GM12891 (cell line): ENCODE measurements at regions not wholly inside any gene's neighbourhood (a gene's known extent, or its start where the extent isn't known, plus 50 kb on each side); places are given as distances from the start of the nearest gene placed in this dataset.
"Not testable (repeated sequence)": the region's sequence is repeated elsewhere in the genome, so short reads cannot be mapped to it uniquely, and the experiment has no call there.

Experiments
- DNase-seq: peaks from one replicate; pipeline ENCODE4 v3.0.0; 2011; ENCODE audit warnings: low spot score; ENCODE audit not compliant: insufficient read length
- FAIRE-seq: peaks from 2 replicates; lab custom pipeline; 2011; peaks lifted over from hg19 to GRCh38; lab: Jason Lieb, UNC
- PAX5 ChIP-seq: IDR thresholded peaks from 2 replicates; pipeline ENCODE4 v1.6.1; 2011; ENCODE audit warnings: low read length, moderate library complexity, mild to moderate bottlenecking; ENCODE audit not compliant: insufficient read depth, severe bottlenecking
- POLR2A ChIP-seq: IDR thresholded peaks from 2 replicates; pipeline ENCODE4 v1.6.1; 2011; ENCODE audit warnings: low read depth, low read length, control low read depth
- POLR2AphosphoS5 ChIP-seq: IDR thresholded peaks from 2 replicates; pipeline ENCODE4 v1.6.1; 2011; ENCODE audit warnings: low read depth, low read length, control low read depth
- POU2F2 ChIP-seq: IDR thresholded peaks from 2 replicates; pipeline ENCODE4 v1.6.1; 2011; ENCODE audit warnings: low read depth, mild to moderate bottlenecking, control low read depth, low read length, moderate library complexity
- SPI1 ChIP-seq: IDR thresholded peaks from 2 replicates; pipeline ENCODE4 v1.6.1; 2011; ENCODE audit warnings: low read depth, low read length, control low read depth
- TAF1 ChIP-seq: IDR thresholded peaks from 2 replicates; pipeline ENCODE4 v1.6.1; 2011; ENCODE audit warnings: low read depth, low read length, control low read depth

GRCh38 chr6:8803181-8803760, 367.9 kb upstream of the SLC35B3 start:
- DNase-seq (no peak), FAIRE-seq (no peak)
- TF ChIP-seq POU2F2: no peak
- TF ChIP-seq TAF1: no peak
- no peak for TF ChIP-seq POLR2AphosphoS5
- TF ChIP-seq POLR2A: no peak
- no peak for TF ChIP-seq PAX5
- TF ChIP-seq SPI1: no peak

DNA sequence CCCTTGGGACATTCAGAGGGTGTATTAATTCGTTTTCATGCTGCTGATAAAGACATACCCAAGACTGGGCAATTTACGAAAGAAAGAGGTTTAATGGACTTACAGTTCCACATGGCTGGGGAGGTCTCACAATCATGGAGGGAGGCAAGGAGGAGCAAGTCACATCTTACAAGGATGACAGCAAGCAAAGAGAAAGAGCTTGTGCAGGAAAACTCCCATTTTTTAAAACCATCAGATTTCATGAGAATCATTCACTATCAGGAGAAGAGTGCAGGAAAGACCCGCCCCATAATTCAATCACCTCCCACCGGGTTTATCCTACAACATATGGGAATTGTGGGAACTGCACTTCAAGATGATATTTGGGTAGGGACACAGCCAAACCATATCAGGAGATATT, 367.1 kb upstream of the SLC35B3 start:
- DNase-seq, FAIRE-seq: not testable (repeated sequence)

DNA sequence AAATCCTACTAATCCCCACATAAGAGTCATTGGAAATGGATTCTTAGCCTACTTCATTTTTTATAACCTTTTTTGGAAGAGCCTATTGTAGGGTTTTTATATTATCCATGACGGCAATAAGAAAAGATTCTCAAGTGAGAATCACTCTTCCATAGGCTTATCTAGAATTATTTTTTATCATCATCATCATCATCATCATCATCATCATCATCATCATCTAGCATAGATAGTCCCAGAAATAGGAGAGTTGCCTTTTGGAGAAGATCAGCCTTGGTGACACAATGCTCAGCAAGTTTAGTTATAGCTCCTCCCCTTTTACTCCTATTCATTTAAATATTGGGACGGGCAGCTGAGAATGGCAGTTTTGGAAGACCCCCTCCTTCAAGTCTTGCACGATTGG, 359.1 kb upstream of the SLC35B3 start:
- TF ChIP-seq POLR2A (no peak), POLR2AphosphoS5 (no peak), PAX5 (no peak), SPI1 (no peak), TAF1 (no peak), POU2F2 (no peak)
- no peak for DNase-seq
- no peak for FAIRE-seq

- TF ChIP-seq POU2F2: no peak
- no peak for TF ChIP-seq SPI1
- no peak for TF ChIP-seq POLR2A
- TF ChIP-seq PAX5: no peak
- no peak for TF ChIP-seq POLR2AphosphoS5
- TF ChIP-seq TAF1: no peak
- DNase-seq (no peak), FAIRE-seq (no peak)
These were observed 354.5 kb upstream of the SLC35B3 start for GRCh38 chr6:8789878-8790277.

DNA sequence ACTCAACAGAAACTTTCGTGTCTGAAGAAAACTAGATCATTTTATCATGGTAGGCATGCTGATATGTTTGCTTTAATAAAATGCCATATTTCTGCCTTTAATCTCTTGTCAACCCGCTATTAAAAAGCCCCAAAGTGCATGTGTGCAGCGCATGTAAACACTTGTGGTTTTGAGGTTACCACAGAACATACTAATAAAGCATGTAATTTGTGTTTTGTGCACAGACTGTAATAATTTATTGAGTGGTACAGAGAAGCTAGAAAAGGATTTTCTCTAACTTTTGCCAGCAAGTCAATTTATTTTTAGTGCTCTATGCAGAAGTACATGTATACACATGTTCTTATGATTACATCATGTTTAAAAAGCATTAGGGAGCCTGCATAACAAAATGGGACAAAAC, 349.9 kb upstream of the SLC35B3 start:
- TF ChIP-seq POLR2A (no peak), POU2F2 (no peak), POLR2AphosphoS5 (no peak), SPI1 (no peak), PAX5 (no peak), TAF1 (no peak)
- no peak for FAIRE-seq
- no peak for DNase-seq

DNA sequence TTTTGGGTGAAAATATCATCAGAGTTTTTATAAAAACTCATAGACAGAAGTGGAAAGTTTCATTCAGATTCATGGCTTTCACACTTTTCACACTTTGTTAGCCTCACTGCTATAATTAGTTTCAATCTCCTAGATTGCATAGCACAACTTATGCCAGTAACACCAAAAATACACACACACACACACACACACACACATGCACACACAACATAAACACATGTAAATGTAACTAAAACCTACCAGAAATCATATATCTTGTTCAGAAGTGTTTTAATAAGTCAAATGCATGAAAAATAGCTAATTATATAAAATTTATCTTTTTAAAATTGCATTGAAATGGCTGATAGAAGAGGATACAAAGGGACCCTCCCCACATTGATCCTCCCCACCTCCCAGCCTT, 347.8 kb upstream of the SLC35B3 start:
- no peak for FAIRE-seq
- TF ChIP-seq SPI1: no peak
- no peak for TF ChIP-seq POLR2A
- TF ChIP-seq TAF1: no peak
- TF ChIP-seq POU2F2: no peak
- TF ChIP-seq POLR2AphosphoS5: no peak
- TF ChIP-seq PAX5: no peak
- DNase-seq: no peak

- TF ChIP-seq SPI1 (peak; percentile 72), POLR2A (no peak), PAX5 (no peak)
- DNase-seq (no peak), FAIRE-seq (no peak)
These were observed 345.3 kb upstream of the SLC35B3 start for GRCh38 chr6:8780653-8781052.

DNA sequence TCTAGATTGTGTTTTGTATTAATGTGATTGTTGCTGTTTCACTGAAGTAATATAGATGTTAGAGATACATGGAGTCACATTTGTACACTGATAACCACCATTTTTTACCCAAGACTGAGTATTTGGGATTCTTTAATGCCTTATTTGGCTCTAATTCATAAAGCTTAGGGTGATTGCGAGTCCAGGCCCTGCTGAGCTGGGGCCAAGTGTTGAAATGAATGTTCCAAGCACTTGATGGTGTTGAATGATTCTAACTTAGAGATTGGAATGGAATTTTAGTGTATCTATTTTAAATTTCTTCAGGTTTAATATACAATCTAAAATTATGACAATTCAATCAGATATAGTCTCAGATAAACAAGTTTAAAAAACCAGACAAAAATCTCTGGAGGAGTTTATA, 329.4 kb upstream of the SLC35B3 start:
- TF ChIP-seq POLR2A (no peak), PAX5 (no peak), POLR2AphosphoS5 (no peak), TAF1 (no peak), SPI1 (no peak), POU2F2 (no peak)
- DNase-seq: no peak
- FAIRE-seq: no peak

- DNase-seq: no peak
- no peak for FAIRE-seq
- TF ChIP-seq SPI1 (no peak), POU2F2 (no peak), TAF1 (no peak), POLR2A (no peak), POLR2AphosphoS5 (no peak), PAX5 (no peak)
These were observed 325.6 kb upstream of the SLC35B3 start for GRCh38 chr6:8760951-8761350.

DNA sequence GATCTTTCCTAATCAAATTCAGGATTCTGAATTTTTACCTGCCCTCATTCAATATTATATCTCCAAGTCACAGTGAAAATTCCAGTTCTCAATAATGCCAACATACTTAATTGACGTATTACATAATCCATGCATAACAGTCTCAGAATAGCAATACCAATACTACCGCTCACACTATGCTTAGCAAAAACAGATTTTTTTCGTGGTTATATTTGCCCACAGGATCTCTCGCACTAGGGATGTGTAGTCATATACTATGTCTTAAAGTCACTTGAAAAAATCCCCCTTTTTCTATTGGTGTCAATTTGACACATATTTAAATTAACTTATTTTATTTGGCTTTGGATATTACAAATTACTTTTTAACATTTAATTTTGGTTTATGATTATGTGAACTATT, 323.1 kb upstream of the SLC35B3 start:
- no peak for TF ChIP-seq TAF1
- TF ChIP-seq SPI1: no peak
- TF ChIP-seq POLR2AphosphoS5: no peak
- TF ChIP-seq POU2F2: no peak
- TF ChIP-seq PAX5: no peak
- no peak for TF ChIP-seq POLR2A
- DNase-seq (no peak), FAIRE-seq (no peak)

DNA sequence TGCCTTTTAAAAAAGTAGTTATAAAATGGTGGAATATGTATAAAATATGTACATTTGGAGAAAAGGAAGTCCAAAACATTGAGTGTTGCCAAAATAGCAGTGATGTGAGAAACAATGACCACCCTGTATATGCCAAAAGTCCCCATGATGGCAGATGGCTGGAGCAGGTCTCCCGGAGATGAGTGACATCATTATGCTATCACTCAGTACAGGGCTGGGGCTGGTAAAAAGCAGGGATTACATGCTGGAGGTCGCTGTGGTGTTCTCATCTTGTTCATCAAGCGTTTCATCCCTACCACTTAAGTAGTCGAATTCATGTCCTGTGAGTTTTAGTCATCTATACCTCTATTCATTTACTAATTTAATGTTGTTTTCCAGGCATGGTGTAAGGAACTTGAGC, 315.3 kb upstream of the SLC35B3 start:
- FAIRE-seq (no peak), DNase-seq (no peak)
- no peak for TF ChIP-seq PAX5
